Suprapubic skin (tissue), 4 donors: ENCODE measurements at regions not wholly inside any gene's neighbourhood (a gene's known extent, or its start where the extent isn't known, plus 50 kb on each side); places are given as distances from the start of the nearest gene placed in this dataset.

ENCODE experiments used
- CTCF ChIP-seq, 2 donors: fragments of 200-600 bp in 1 of 2; fragments of 450-650 bp in 1 of 2; sonication (generic) in 1 of 2; IDR thresholded peaks; one replicate each; pipeline ENCODE4 v1.5.1; 2016 to 2019; ENCODE audit warnings: antibody characterized with exemption in 2 of 2, mild to moderate bottlenecking in 1 of 2, moderate library complexity in 1 of 2
- EP300 ChIP-seq: sonication (generic); formaldehyde crosslinking; IDR thresholded peaks from one replicate; pipeline ENCODE4 v1.6.1; 2017; ENCODE audit warnings: antibody characterized with exemption
- POLR2A ChIP-seq, 2 donors: fragments of 450-650 bp; IDR thresholded peaks; one replicate each; pipeline ENCODE4 v1.6.1; 2017; ENCODE audit warnings: antibody characterized with exemption in 2 of 2, mild to moderate bottlenecking in 2 of 2, moderate library complexity in 2 of 2
- POLR2AphosphoS5 ChIP-seq, 3 donors: sonication (generic); formaldehyde crosslinking; IDR thresholded peaks; one replicate each; pipeline ENCODE4 v1.6.1; 2017; ENCODE audit warnings: antibody characterized with exemption in 3 of 3

- TF ChIP-seq EP300 (no peak), POLR2AphosphoS5 (IDR thresholded peaks at IDR 0.05) (no peak), CTCF (IDR thresholded peaks at IDR 0.05) (no peak), POLR2A (IDR thresholded peaks at IDR 0.05) (no peak)
Observed at GRCh38 chr16:51592001-51592501, 441.0 kb upstream of the SALL1 start.
